GM18517 (cell line): ENCODE measurements at regions not wholly inside any gene's neighbourhood (a gene's known extent, or its start where the extent isn't known, plus 50 kb on each side); places are given as distances from the start of the nearest gene placed in this dataset.

Experiments
- ATAC-seq: cut with Tn5 transposase; IDR thresholded peaks from one replicate; pipeline ENCODE4 v1.9.1; 2021; ENCODE audit warnings: mild to moderate bottlenecking, moderate library complexity; ENCODE audit not compliant: unreplicated experiment

DNA sequence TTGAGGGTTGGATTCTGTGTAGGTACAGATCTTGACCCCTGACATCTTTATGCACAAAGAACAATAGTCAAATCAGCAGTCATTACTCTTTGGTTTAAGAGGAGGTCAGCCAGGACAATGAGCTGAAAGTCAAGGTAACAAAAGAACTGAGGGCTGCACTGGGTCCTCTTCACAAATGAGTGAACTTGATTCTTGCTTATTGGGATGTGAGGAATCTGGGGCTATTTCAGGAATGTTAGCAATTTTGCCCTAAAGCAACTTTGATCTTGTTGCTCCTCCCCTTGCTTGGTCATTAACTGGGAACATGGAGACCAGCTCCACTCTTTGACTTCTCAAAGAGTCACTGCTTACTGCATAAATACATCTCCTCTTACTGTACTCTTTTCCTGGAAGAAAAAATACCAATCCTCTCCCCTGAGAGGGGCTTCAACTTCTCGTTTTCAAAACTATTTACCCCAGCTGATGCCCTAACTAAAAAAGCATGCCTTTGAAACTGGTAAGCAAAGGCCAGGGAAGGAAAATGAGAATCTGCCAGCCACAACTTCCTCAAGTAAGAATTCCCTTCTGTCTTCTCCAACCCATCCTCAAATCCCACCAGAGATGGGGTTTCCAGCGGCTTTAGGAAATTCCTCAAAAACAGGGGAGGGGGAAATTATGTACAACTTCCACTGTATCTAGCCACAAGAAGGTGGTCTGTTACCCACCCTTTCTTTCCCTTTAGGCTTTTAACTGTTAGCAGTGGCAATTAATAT, 368.3 kb downstream of the ENC1 start:
- ATAC-seq = no peak

GRCh38 chr5:74268297-74268696, 372.2 kb downstream of the ENC1 start:
- no peak for ATAC-seq

DNA sequence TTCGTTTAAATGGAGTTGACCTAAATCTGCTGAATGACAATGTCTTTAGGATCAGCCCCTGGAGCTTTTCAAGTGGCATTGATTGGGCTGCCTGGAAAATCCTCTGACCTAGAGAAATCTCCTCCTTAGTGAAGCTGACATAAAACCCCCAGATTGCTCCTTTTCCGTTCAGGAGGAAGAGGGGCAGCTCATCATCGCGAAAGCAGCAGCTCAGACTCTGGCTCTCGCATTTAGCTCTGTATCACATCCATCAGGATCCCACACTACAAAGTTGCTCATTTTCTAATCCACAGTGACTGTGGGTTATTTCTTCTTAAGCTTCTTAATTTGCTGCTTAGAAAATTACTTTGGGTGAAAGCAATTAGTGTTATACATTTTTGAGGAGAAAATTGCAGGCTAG, 373.7 kb downstream of the ENC1 start:
- ATAC-seq = no peak

GRCh38 chr5:74266132-74266531, 374.4 kb downstream of the ENC1 start:
- no peak for ATAC-seq

GRCh38 chr5:74262544-74263207, 377.9 kb downstream of the ENC1 start:
- ATAC-seq = no peak

DNA sequence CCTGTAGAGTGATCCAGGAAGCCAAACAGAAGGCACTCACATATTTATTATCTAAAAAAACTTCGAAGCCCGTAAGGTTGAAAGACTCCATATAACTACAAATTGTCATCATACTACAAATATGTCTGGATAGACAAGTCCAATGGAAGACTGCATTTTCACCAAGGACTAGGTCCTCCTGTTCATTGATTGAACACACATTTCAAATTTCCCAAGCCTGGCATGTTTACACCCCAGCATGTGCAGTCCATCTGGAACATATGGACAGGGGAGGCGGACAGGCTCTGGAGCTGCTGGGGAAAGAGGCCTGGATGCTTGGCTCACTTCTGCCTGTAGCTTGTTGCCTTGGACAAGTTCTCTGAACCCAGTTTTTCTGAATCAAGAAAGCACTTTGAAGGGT, 378.7 kb downstream of the ENC1 start:
- no peak for ATAC-seq

DNA sequence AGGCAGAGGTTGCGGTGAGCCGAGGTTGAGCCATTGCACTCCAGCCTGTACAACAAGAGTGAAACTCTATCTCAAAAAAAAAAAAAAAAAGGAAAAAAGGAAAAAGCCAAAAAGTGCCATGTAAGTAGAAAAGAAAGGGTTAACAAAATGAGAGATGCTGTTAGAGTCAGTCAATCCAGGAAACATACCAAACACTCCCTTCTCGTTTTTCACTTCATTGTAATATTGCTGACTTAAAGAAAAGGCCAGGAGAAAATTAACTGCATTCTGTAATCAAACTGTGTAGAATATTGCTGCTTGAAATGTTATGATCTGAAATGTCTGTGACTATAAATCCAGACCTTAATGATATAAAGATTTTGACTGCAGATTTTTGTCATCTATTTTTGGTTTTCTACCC, 379.1 kb downstream of the ENC1 start:
- no peak for ATAC-seq

GRCh38 chr5:74259572-74259971, 381.0 kb downstream of the ENC1 start:
- no peak for ATAC-seq

DNA sequence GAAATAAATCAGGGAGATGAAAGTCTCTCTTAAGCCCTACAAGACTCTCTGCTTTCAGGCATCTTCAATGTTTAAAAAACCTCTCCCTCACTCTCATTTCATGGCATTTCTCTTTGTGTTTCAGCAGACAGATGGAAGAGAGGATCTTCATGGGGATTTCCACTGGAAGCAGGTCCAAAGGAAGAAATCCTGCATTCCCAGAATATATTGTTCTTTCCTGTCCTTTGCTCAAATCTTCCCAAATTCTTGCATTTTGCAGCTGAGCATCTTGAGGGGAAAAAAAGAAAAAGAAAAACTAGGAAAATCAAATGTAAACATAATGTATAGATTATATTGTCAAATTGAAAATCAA, 382.2 kb downstream of the ENC1 start:
- ATAC-seq = no peak

DNA sequence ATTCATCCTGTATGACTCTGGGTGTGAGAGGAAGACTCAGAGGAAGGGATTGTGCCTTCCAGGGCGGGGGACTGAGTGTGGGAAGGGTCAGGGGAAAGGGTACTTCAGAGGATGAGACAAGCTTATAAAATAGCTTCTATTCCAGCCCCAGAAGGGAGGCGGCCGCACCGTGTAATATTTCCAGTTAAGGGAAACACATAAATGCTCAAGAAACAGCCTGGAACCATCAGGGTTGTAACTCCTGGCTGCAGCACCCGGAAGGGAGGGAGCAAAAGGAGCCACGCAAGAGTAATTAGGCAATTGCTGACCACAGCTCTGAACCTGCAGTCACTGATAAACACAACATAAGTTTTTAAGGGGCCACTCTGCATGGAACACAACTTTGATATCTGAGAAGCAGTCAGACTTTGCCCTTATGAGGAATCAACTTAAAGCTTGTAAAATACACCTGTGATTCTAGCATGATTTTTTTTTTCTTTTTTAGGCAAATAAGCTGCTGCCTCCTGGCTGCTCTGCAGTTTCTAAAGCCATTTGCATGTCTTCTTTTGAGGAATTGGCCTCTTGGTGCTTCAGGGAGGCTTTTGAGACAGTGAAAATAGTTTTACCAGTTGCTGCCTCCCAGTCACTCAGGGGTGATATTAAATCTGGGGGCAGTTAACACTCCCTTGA, 382.7 kb downstream of the ENC1 start:
- ATAC-seq = no peak

GRCh38 chr5:74257060-74257527, 383.4 kb downstream of the ENC1 start:
- ATAC-seq = no peak

- no peak for ATAC-seq
These were observed 384.7 kb downstream of the ENC1 start for GRCh38 chr5:74255692-74256392.

- ATAC-seq = no peak
These were observed 386.3 kb downstream of the ENC1 start for GRCh38 chr5:74254257-74254656.

GRCh38 chr5:74252044-74252443, 388.5 kb downstream of the ENC1 start:
- ATAC-seq = no peak

- no peak for ATAC-seq
These were observed 389.1 kb downstream of the ENC1 start for GRCh38 chr5:74251141-74252035.

- ATAC-seq = no peak
These were observed 390.0 kb downstream of the ENC1 start for GRCh38 chr5:74250304-74251102.

GRCh38 chr5:74248576-74248975, 392.0 kb downstream of the ENC1 start:
- no peak for ATAC-seq

DNA sequence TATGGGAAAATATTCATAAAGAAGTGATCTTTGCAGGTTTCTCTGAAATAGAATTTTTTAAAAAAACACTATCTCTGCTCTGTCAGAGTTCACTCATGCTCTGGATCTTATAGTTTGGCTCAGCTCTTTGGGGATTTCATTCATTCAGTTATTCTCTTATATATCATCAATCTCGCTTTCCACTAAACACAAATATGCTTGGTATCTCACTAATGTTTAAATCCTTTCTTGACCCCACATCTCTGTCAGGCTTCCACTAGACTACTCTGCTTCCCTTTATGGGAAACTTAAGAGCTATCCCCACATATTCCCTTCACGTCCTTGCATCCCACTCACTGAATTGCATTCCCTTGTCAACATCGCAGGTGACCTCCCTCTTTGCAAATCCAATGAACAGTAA, 396.1 kb downstream of the ENC1 start:
- ATAC-seq = no peak

DNA sequence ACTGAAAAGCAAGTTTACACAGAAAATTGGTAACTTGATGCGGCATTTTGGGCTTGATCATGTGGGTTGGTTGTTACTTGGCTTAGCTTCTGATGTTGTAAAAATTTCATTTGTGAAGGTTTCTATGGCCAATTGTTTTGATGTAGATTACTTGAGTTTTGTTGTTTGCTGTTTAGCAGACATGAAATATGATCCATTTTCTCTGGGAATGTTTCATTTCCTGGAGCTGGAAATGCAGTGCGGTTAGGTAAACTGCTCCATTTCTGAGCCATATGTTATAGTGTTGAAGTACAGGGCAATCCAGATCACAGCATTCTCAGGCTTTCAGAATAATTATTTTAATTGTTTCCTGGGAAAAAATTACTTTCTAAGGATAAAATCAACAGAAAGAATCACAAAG, 396.9 kb downstream of the ENC1 start:
- no peak for ATAC-seq

DNA sequence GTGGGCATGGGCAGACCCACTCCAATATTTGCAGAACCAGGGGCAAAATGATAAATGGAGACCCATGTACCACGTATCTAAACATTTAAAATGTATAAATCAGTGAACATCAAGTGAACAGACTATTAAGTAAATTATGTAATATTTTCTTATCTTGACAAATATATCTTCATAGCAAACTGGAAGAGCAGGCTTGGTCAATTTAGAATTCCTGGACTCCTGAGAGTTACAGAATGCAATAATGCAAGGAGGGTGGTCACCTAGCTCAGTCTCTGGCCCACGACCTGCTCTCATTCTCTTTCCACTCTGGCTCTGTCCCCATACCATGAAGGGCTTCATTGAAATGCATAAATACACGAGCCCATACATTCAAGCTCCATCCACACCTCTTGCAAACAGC, 398.0 kb downstream of the ENC1 start:
- no peak for ATAC-seq
